B cell (primary cell): ENCODE measurements at regions not wholly inside any gene's neighbourhood (a gene's known extent, or its start where the extent isn't known, plus 50 kb on each side); places are given as distances from the start of the nearest gene placed in this dataset.

ENCODE experiments used
- ATAC-seq: fragments of 200-7000 bp; cut with Tn5 transposase; one replicate; pipeline ENCODE4 v1.10.0; 2021; ENCODE audit warnings: low read depth, mild to moderate bottlenecking, moderate number of reproducible peaks, moderate library complexity
- CTCF ChIA-PET: fragments of 350-600 bp; sonication (Branson Sonifier 250); formaldehyde crosslinking; loops from one replicate; lab custom pipeline; 2021; ENCODE audit warnings: antibody characterized with exemption, inconsistent platforms; lab: Charles Lee
- POLR2A ChIA-PET: fragments of 350-600 bp; sonication (Branson Sonifier 250); formaldehyde crosslinking; loops from one replicate; lab custom pipeline; 2021; ENCODE audit warnings: antibody characterized with exemption; lab: Charles Lee
- DNase-seq: peaks from one replicate; pipeline ENCODE4 v3.0.0; 2013
- H2AFZ ChIP-seq: 2 replicates; pipeline ENCODE4 v1.6.1; 2012; ENCODE audit warnings: mild to moderate bottlenecking, low read depth, low read length; ENCODE audit not compliant: insufficient read depth, poor library complexity, severe bottlenecking
- H3K27ac ChIP-seq, 2 donors: 1 replicate in 1 of 2; 2 replicates in 1 of 2; pipeline ENCODE4 v1.5.1; 2012 to 2013; ENCODE audit warnings: low read length in 2 of 2, mild to moderate bottlenecking in 2 of 2, moderate library complexity in 1 of 2
- H3K27me3 ChIP-seq, 4 experiments: fragments of 200-600 bp in 1 of 4; sonication (generic) in 1 of 4; replicated peaks in 1 of 4; 1 replicate in 2 of 4; 2 replicates in 2 of 4; pipeline versions ENCODE4 v1.6.1 to v1.7.0; 2013 to 2016; ENCODE audit warnings: low read length in 3 of 4, mild to moderate bottlenecking in 2 of 4, mixed read lengths in 1 of 4, moderate library complexity in 1 of 4; ENCODE audit not compliant: insufficient read depth in 4 of 4, control insufficient read depth in 3 of 4; ENCODE audit errors: control extremely low read depth in 1 of 4
- H3K36me3 ChIP-seq, 2 experiments: replicated peaks in 1 of 2; 1 replicate in 1 of 2; 2 replicates in 1 of 2; pipeline versions ENCODE4 v1.6.1 to v1.7.1; 2013; ENCODE audit warnings: low read length in 1 of 2; ENCODE audit not compliant: insufficient read depth in 2 of 2, control insufficient read depth in 1 of 2; ENCODE audit errors: control extremely low read depth in 1 of 2, extremely low read depth in 1 of 2
- H3K4me1 ChIP-seq, 2 donors: fragments of 200-600 bp in 1 of 2; sonication (generic) in 1 of 2; 1 replicate in 1 of 2; 2 replicates in 1 of 2; pipeline versions ENCODE4 v1.5.1 to v1.6.1; 2013 to 2017; ENCODE audit warnings: low read length in 2 of 2; ENCODE audit not compliant: control insufficient read depth in 2 of 2, insufficient read depth in 2 of 2
- H3K4me2 ChIP-seq: replicated peaks from 2 replicates; pipeline ENCODE3; 2012; ENCODE audit warnings: mild to moderate bottlenecking, low read depth, low read length; ENCODE audit not compliant: poor library complexity, severe bottlenecking
- H3K4me3 ChIP-seq, 5 experiments: fragments of 200-600 bp in 1 of 5; sonication (generic) in 1 of 5; 1 replicate in 3 of 5; 2 replicates in 2 of 5; pipeline versions ENCODE4 v1.5.1 to v1.7.0; 2011 to 2016; ENCODE audit warnings: low read length in 4 of 5, mild to moderate bottlenecking in 4 of 5, low read depth in 2 of 5, control low read depth in 1 of 5, moderate library complexity in 1 of 5; ENCODE audit not compliant: insufficient read depth in 1 of 5; ENCODE audit errors: control extremely low read depth in 1 of 5, extremely low read depth in 1 of 5
- H3K79me2 ChIP-seq: fragments of 200-600 bp; sonication (generic); one replicate; pipeline ENCODE4 v1.6.0; 2016; ENCODE audit warnings: low read length; ENCODE audit not compliant: control insufficient read depth, insufficient read depth
- H3K9ac ChIP-seq: fragments of 200-600 bp; sonication (generic); 2 replicates; pipeline ENCODE4 v1.6.1; 2017; ENCODE audit warnings: mild to moderate bottlenecking, low read length, moderate library complexity
- H3K9me3 ChIP-seq, 3 donors: one replicate each; pipeline versions ENCODE4 v1.6.1 to v1.7.1; 2013; ENCODE audit warnings: low read length in 2 of 3; ENCODE audit not compliant: control insufficient read depth in 2 of 3, insufficient read depth in 1 of 3; ENCODE audit errors: control extremely low read depth in 1 of 3
- H4K20me1 ChIP-seq: 2 replicates; pipeline ENCODE4 v1.6.0; 2012; ENCODE audit warnings: mild to moderate bottlenecking, low read length; ENCODE audit not compliant: insufficient read depth, control insufficient read depth, poor library complexity, severe bottlenecking
- H3K27ac Mint-ChIP-seq: one replicate; pipeline ENCODE4 v1.8.0; 2021; ENCODE audit warnings: mixed read lengths
- H3K27me3 Mint-ChIP-seq: one replicate; pipeline ENCODE4 v1.8.0; 2021; ENCODE audit warnings: mixed read lengths
- H3K4me1 Mint-ChIP-seq: one replicate; pipeline ENCODE4 v1.8.0; 2021; ENCODE audit warnings: mixed read lengths
- H3K4me3 Mint-ChIP-seq: one replicate; pipeline ENCODE4 v1.8.0; 2021; ENCODE audit warnings: mixed read lengths
- H3K9me3 Mint-ChIP-seq: one replicate; pipeline ENCODE4 v1.8.0; 2022; ENCODE audit warnings: mixed read lengths; ENCODE audit not compliant: insufficient read depth
- EZH2 ChIP-seq: IDR thresholded peaks from 2 replicates; pipeline ENCODE4 v1.6.1; 2012; ENCODE audit warnings: borderline replicate concordance, low read depth, mild to moderate bottlenecking, moderate library complexity, low read length; ENCODE audit not compliant: insufficient read depth, poor library complexity, severe bottlenecking
- WGBS: methylation state at CpG from one replicate; pipeline ENCODE4 v1.1.5; 2013; ENCODE audit warnings: missing lambda C conversion rate; ENCODE audit not compliant: insufficient coverage; 5-methylcytosine and 5-hydroxymethylcytosine counted together
- intact Hi-C: fragments of 100-400 bp; cut with micrococcal nuclease; formaldehyde crosslinking; loops from one replicate; pipeline ENCODE4 v1.10.0; 2022
- TF ChIP-seq, protein P1 (sequence below): fragments of 200-600 bp; IDR thresholded peaks from one replicate; pipeline ENCODE4 v1.8.0; 2022; ENCODE audit warnings: antibody characterized with exemption, mild to moderate bottlenecking

DNA sequence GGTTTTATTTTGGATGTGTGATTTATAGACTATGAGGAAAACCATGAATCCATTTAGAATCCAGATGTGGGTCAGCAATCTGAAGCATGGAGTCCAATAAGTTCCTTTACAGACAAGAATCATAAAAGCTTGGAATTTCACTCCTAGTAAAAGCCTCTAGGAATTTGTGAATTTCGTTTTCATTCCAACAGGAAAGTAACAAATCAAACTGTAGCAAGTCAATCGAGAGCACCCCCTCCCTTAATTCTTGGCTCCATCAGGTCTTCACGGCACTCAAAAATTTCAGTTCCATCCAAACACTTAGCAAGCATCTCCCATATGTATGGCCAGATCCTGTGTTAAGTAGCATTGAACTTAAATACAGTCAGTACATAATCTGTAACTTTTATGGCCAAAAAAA lies 143.6 kb upstream of the POU2AF2 start:
- no peaks in the 10 kb centered on the region for H4K20me1 ChIP-seq
- no peaks in the 10 kb centered on the region for H3K9me3 ChIP-seq
- no peak overlapping the region for H3K4me3 ChIP-seq
- H3K9ac ChIP-seq, result no peak overlapping the region
- ChIA-PET CTCF (no interaction called here), POLR2A (no interaction called here)
- TF ChIP-seq, protein P1, sequence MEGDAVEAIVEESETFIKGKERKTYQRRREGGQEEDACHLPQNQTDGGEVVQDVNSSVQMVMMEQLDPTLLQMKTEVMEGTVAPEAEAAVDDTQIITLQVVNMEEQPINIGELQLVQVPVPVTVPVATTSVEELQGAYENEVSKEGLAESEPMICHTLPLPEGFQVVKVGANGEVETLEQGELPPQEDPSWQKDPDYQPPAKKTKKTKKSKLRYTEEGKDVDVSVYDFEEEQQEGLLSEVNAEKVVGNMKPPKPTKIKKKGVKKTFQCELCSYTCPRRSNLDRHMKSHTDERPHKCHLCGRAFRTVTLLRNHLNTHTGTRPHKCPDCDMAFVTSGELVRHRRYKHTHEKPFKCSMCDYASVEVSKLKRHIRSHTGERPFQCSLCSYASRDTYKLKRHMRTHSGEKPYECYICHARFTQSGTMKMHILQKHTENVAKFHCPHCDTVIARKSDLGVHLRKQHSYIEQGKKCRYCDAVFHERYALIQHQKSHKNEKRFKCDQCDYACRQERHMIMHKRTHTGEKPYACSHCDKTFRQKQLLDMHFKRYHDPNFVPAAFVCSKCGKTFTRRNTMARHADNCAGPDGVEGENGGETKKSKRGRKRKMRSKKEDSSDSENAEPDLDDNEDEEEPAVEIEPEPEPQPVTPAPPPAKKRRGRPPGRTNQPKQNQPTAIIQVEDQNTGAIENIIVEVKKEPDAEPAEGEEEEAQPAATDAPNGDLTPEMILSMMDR, result no peak
- no peak for TF ChIP-seq EZH2
- Mint-ChIP-seq H3K4me1 (peaks cover 8% of the 10 kb centered on the region), H3K4me3 (no peak overlapping the region), H3K27ac (no peak overlapping the region), H3K27me3 (no peaks in the 10 kb centered on the region), H3K9me3 (no peaks in the 10 kb centered on the region)
- H3K79me2 ChIP-seq, result no peaks in the 10 kb centered on the region
- H3K27ac ChIP-seq, result no peak overlapping the region
- intact Hi-C loops, result no loop called here
- H3K27me3 ChIP-seq, result no peaks in the 10 kb centered on the region
- H3K4me1 ChIP-seq, result peaks cover 5 to 6% of the 10 kb centered on the region in 2 donors
- no peak for DNase-seq
- no peak for ATAC-seq
- no CpG with 5 or more reads among the region's 3 CpGs for WGBS
- H2AFZ ChIP-seq, result no peak overlapping the region
- no peaks in the 10 kb centered on the region for H3K36me3 ChIP-seq
- no peak overlapping the region for H3K4me2 ChIP-seq

GRCh38 chr11:111099028-111099713 lies 146.4 kb upstream of the POU2AF2 start:
- H3K9me3 Mint-ChIP-seq, result no peaks in the 10 kb centered on the region
- TF ChIP-seq EZH2, result no peak
- TF ChIP-seq, protein P1, result no peak
- no CpG with 5 or more reads among the region's 2 CpGs for WGBS
- H3K27me3 Mint-ChIP-seq, result no peaks in the 10 kb centered on the region
- Histone ChIP-seq H4K20me1 (no peaks in the 10 kb centered on the region), H3K27me3 (no peaks in the 10 kb centered on the region), H3K4me3 (no peak overlapping the region), H3K9ac (no peak overlapping the region), H3K4me1 (peaks cover under 1 to 7% of the 10 kb centered on the region in 2 donors), H3K27ac (no peak overlapping the region), H3K9me3 (no peaks in the 10 kb centered on the region), H2AFZ (no peak overlapping the region), H3K36me3 (no peaks in the 10 kb centered on the region), H3K4me2 (no peak overlapping the region), H3K79me2 (no peaks in the 10 kb centered on the region)
- DNase-seq (no peak), ATAC-seq (no peak)
- H3K4me1 Mint-ChIP-seq, result peaks cover 6% of the 10 kb centered on the region
- intact Hi-C loops, result no loop called here
- POLR2A ChIA-PET, result no interaction called here
- CTCF ChIA-PET, result no interaction called here
- no peak overlapping the region for H3K27ac Mint-ChIP-seq
- no peak overlapping the region for H3K4me3 Mint-ChIP-seq
